ENCODE measurements at regions not wholly inside any gene's neighbourhood (a gene's known extent, or its start where the extent isn't known, plus 50 kb on each side); places are given as distances from the start of the nearest gene placed in this dataset.

- TF ChIP-seq CTCF (IDR thresholded peaks at IDR 0.05) = no peak
Observed at GRCh38 chr1:60444680-60445079, 371.1 kb upstream of the C1orf87 start.

- no peak for TF ChIP-seq CTCF (IDR thresholded peaks at IDR 0.05)
Observed at GRCh38 chr1:60436186-60436585, 362.6 kb upstream of the C1orf87 start.

- TF ChIP-seq CTCF (IDR thresholded peaks at IDR 0.05) = no peak
Observed at GRCh38 chr1:60431593-60431992, 358.0 kb upstream of the C1orf87 start.

GRCh38 chr1:60430375-60430774 lies 356.8 kb upstream of the C1orf87 start:
- TF ChIP-seq CTCF (IDR thresholded peaks at IDR 0.05) = no peak

GRCh38 chr1:60428127-60428526 lies 354.6 kb upstream of the C1orf87 start:
- TF ChIP-seq CTCF (IDR thresholded peaks at IDR 0.05) = no peak

GRCh38 chr1:60427701-60428100 lies 354.1 kb upstream of the C1orf87 start:
- TF ChIP-seq CTCF (IDR thresholded peaks at IDR 0.05) = no peak

- TF ChIP-seq CTCF (IDR thresholded peaks at IDR 0.05) = no peak
Observed at GRCh38 chr1:60427194-60427593, 353.6 kb upstream of the C1orf87 start.

- TF ChIP-seq CTCF (IDR thresholded peaks at IDR 0.05) = peak; percentile 31
Observed at GRCh38 chr1:60425528-60425927, 352.0 kb upstream of the C1orf87 start.
